ENCODE measurements at regions not wholly inside any gene's neighbourhood (a gene's known extent, or its start where the extent isn't known, plus 50 kb on each side); places are given as distances from the start of the nearest gene placed in this dataset.

DNA sequence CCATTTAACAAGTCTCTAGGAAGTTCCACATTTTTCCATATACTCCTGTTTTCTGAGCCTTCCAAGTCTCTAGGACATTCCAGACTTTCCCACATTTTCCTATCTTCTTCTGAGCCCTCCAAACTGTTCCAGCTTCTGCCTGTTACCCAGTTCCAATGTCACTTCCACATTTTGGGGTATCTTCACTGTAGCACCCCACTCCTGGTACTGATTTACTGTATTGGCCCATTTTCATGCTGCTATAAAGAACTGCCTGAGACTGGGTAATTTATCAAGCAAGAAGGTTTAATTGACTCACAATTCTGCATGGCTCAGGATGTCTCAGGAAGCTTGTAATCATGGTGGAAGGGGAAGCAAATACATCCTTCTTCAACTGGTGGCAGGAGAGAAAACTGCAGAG is 285.0 kb downstream of the LRRIQ3 start:
- no peak for TF ChIP-seq POLR2A (IDR thresholded peaks at IDR 0.05)
- TF ChIP-seq, protein P1, sequence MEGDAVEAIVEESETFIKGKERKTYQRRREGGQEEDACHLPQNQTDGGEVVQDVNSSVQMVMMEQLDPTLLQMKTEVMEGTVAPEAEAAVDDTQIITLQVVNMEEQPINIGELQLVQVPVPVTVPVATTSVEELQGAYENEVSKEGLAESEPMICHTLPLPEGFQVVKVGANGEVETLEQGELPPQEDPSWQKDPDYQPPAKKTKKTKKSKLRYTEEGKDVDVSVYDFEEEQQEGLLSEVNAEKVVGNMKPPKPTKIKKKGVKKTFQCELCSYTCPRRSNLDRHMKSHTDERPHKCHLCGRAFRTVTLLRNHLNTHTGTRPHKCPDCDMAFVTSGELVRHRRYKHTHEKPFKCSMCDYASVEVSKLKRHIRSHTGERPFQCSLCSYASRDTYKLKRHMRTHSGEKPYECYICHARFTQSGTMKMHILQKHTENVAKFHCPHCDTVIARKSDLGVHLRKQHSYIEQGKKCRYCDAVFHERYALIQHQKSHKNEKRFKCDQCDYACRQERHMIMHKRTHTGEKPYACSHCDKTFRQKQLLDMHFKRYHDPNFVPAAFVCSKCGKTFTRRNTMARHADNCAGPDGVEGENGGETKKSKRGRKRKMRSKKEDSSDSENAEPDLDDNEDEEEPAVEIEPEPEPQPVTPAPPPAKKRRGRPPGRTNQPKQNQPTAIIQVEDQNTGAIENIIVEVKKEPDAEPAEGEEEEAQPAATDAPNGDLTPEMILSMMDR (IDR thresholded peaks at IDR 0.05): no peak
- TF ChIP-seq POLR2AphosphoS5 (IDR thresholded peaks at IDR 0.05): no peak
